ENCODE measurements at regions not wholly inside any gene's neighbourhood (a gene's known extent, or its start where the extent isn't known, plus 50 kb on each side); places are given as distances from the start of the nearest gene placed in this dataset.

DNA sequence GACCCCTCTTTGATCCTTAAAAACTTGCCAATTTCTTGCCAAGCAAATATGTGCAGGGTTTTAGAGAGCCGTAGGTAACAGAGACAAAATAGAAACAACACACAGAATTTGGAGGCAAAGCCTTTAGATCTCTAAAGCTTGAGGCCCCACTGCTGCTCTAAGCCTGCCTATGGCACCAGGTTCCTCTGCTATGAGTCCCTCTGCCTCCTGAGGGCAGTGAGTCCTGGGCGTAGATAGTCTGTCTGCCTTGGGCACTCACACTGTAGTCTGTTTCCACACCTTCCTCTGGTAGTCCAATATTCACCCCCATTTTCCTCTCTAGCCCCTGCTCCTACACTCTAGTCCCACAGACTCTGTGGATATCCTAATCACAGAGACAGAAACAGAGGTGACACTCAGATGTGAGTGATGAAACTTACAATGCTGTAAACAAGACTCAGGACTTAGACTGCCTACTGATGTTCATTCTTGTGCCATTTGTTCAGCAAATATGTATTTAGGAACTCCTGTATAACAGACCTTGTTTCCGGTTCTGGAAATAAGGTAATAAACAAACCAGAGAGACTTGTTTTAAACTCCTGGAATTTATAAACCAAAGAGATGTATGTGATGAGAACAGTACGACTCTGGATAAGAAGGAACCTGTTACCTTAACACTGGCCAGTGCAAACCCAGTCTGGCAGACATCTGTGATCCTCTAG is 153.3 kb upstream of the PRSS1 start:
- H3K4me3 ChIP-seq (ENCODE audit: low read depth, low read length): no peak overlapping the region
- in situ Hi-C loops (cut with HindIII; ENCODE audit: low sequenced_read_pairs): no loop called here

DNA sequence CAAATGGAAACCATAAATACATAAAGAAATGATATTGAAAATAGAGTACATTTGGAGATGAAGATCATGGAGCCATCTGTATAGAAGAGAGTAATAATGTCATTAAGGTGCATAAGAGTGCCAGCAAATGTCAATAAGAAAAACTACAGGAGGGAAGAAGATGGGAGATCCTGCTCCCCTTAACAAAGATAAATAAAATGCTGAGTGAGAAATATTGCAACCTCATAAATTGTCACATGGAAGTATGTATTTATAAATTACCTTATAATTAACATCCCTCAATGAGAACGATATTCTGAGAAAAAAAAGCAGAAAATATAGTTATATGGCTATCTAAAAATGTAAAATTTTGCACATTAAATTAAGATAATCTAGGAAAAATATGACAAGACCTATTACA is 155.2 kb upstream of the PRSS1 start:
- TF ChIP-seq, protein P1, sequence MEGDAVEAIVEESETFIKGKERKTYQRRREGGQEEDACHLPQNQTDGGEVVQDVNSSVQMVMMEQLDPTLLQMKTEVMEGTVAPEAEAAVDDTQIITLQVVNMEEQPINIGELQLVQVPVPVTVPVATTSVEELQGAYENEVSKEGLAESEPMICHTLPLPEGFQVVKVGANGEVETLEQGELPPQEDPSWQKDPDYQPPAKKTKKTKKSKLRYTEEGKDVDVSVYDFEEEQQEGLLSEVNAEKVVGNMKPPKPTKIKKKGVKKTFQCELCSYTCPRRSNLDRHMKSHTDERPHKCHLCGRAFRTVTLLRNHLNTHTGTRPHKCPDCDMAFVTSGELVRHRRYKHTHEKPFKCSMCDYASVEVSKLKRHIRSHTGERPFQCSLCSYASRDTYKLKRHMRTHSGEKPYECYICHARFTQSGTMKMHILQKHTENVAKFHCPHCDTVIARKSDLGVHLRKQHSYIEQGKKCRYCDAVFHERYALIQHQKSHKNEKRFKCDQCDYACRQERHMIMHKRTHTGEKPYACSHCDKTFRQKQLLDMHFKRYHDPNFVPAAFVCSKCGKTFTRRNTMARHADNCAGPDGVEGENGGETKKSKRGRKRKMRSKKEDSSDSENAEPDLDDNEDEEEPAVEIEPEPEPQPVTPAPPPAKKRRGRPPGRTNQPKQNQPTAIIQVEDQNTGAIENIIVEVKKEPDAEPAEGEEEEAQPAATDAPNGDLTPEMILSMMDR (IDR thresholded peaks at IDR 0.05; ENCODE audit: low read depth, low read length): no peak
- H3K4me3 ChIP-seq (ENCODE audit: low read depth, low read length): no peak overlapping the region
- DNase-seq (ENCODE audit: low read depth, low spot score): no peak
- in situ Hi-C loops (cut with HindIII; ENCODE audit: low sequenced_read_pairs): no loop called here

More for the DNA sequence above, 153.3 kb upstream of the PRSS1 start:
- DNase-seq (ENCODE audit: low read depth, low spot score): no peak
- TF ChIP-seq, protein P1 (IDR thresholded peaks at IDR 0.05; ENCODE audit: low read depth, low read length): no peak

DNA sequence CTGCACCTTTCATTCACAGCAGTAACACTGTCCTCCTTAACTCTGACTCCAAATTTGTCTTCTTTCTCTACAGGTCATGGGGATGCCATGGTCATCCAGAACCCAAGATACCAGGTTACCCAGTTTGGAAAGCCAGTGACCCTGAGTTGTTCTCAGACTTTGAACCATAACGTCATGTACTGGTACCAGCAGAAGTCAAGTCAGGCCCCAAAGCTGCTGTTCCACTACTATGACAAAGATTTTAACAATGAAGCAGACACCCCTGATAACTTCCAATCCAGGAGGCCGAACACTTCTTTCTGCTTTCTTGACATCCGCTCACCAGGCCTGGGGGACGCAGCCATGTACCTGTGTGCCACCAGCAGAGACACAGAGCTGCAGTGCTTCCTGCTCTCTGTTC is 156.2 kb upstream of the PRSS1 start:
- in situ Hi-C loops (cut with HindIII; ENCODE audit: low sequenced_read_pairs): no loop called here
- TF ChIP-seq, protein P1 (IDR thresholded peaks at IDR 0.05; ENCODE audit: low read depth, low read length): no peak

DNA sequence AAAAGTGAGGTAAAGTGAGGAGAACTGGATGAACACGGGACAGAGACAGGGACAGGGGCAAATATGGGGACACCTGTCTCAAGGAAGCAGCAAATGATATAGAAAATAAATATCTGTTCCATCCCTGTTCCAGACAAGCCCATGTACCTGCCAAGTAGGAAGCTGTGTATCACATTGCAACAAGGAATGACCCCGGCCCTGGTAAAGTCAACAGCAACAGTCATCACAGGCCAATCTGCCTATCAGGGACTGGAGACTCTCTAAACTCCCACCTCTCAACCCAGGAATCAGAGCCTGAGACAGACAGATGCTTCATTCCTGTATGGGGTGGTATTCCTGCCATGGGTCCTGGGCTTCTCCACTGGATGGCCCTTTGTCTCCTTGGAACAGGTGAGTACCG is 156.6 kb upstream of the PRSS1 start:
- DNase-seq (ENCODE audit: low read depth, low spot score): no peak
- no peak overlapping the region for H3K4me3 ChIP-seq (ENCODE audit: low read depth, low read length)
- in situ Hi-C loops (cut with HindIII; ENCODE audit: low sequenced_read_pairs): no loop called here
- TF ChIP-seq, protein P1 (IDR thresholded peaks at IDR 0.05; ENCODE audit: low read depth, low read length): no peak

More for the DNA sequence above, 156.2 kb upstream of the PRSS1 start:
- H3K4me3 ChIP-seq (ENCODE audit: low read depth, low read length): no peak overlapping the region
- no peak for DNase-seq (ENCODE audit: low read depth, low spot score)

DNA sequence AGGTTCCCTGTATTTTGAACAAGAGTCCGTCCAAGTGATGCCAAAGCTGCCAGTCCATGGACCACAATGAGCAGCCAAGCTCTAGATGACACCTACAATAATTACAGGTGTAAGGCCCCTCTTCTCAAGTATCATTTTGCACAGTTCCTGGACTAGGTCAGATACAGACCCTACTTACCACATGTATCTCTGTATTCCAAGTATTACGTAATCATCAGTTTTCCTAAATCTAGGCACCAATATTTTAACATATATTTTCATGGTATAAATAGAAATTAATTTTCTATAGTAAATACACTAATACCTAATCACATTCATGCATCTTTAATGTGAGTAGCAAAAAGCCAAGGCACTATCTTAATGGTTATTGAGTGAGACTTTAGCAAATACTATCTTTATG is 157.0 kb upstream of the PRSS1 start:
- in situ Hi-C loops (cut with HindIII; ENCODE audit: low sequenced_read_pairs): no loop called here
- TF ChIP-seq, protein P1 (IDR thresholded peaks at IDR 0.05; ENCODE audit: low read depth, low read length): no peak
- DNase-seq (ENCODE audit: low read depth, low spot score): no peak

DNA sequence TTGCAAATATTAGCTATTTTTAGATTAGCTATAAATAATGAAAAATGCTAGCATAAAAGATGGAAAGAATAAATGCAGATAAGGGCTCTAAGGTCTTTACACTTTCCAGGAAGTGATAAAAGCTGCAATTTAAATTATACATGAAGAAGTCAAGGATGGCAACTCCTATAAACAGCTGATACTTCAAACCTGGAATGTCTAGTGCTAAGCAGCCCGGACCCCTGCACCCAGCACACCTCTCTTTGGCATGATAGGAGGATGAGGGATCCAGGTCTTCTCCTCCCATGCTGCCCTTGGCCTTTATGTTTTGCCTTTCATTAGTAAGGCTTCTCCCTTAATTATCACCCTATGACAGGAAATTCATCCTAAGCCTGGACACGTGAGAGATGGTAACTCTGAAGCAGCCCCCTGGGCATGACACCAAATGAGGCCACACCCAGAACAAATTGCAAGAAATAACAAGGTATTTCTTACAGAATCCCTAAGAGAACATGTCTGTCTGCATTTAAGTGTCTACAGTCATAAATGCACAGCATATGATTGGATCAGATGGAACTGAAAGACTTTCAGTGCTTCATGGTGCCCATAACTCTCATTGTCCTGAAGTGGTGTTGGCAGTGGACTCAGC is 158.3 kb upstream of the PRSS1 start:
- in situ Hi-C loops (cut with HindIII; ENCODE audit: low sequenced_read_pairs): no loop called here
- no peak for DNase-seq (ENCODE audit: low read depth, low spot score)
- H3K4me3 ChIP-seq (ENCODE audit: low read depth, low read length): no peak overlapping the region
- TF ChIP-seq, protein P1 (IDR thresholded peaks at IDR 0.05; ENCODE audit: low read depth, low read length): no peak

More for the DNA sequence above, 157.0 kb upstream of the PRSS1 start:
- H3K4me3 ChIP-seq (ENCODE audit: low read depth, low read length): no peak overlapping the region
